Nucleus accumbens (tissue), 56 donors: ENCODE measurements at regions not wholly inside any gene's neighbourhood (a gene's known extent, or its start where the extent isn't known, plus 50 kb on each side); places are given as distances from the start of the nearest gene placed in this dataset.
"Not testable (repeated sequence)": the region's sequence is repeated elsewhere in the genome, so short reads cannot be mapped to it uniquely, and the experiment has no call there.

ENCODE experiments used
- DNase-seq, 56 donors: peaks; one replicate each; lab custom pipeline; 2025; lab: John Stamatoyannopoulos, UW

DNA sequence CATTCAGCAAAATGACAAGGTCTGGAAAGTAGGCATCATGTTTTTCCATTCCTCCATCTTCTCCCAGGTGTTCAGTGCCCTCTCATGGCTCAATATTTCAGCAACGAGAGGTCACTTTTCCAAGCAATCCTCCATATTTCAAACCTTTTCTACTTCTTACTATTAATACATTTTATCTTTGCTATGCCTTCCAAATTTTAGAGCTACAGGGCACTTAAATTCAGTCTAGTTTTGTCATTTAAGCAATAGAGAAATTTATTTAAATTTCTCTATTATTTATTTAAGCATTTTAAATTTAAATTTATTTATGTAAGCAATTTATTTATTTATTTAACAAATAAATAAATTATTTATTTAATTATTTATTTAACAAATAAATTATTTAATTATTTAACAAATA is 305.1 kb upstream of the ANXA10 start:
- no peak for DNase-seq

GRCh38 chr4:167802463-167803212 is 289.7 kb upstream of the ANXA10 start:
- DNase-seq = no peak

- no peak for DNase-seq
These were observed 280.4 kb upstream of the ANXA10 start for GRCh38 chr4:167811958-167812357.

- DNase-seq = no peak
These were observed 266.1 kb upstream of the ANXA10 start for GRCh38 chr4:167826281-167826680.

DNA sequence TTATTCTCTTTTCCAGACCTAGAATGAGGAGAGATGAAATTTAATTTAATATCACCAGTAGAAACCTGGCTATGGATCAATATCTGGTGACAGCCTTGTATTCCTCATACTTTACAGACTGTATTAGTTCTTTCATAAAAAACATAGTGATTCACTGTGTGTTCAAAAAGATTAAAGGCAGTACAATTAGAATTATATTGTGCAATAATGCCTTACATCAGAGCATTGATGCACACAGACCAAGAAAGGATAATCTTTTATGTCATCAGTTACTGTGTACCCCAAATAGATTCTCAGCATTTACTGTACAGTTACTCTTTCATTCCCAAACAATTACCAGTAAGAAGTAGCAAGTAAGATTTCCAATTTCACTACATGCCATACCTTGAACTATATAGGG is 260.5 kb upstream of the ANXA10 start:
- DNase-seq = no peak

GRCh38 chr4:167838686-167839085 is 253.7 kb upstream of the ANXA10 start:
- DNase-seq = no peak

DNA sequence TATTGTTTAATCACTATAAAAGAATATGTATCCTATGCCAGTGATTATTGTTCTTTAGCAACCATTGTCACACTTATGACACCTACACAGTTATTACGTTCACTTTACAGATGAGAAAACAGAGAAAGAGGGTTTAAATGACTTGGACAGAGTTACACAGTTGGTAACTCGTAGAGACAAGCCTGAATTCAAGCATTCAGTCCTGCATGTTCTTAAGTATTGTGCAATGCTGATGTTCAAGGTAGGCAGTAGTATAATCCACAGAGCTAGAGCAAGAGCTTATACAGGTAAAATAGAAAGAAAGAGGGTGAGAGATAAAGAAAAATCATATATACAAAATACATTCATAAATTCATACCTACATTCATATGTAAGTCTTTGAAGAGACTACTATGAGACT is 249.8 kb upstream of the ANXA10 start:
- no peak for DNase-seq

GRCh38 chr4:167854881-167855280 is 237.5 kb upstream of the ANXA10 start:
- no peak for DNase-seq

DNA sequence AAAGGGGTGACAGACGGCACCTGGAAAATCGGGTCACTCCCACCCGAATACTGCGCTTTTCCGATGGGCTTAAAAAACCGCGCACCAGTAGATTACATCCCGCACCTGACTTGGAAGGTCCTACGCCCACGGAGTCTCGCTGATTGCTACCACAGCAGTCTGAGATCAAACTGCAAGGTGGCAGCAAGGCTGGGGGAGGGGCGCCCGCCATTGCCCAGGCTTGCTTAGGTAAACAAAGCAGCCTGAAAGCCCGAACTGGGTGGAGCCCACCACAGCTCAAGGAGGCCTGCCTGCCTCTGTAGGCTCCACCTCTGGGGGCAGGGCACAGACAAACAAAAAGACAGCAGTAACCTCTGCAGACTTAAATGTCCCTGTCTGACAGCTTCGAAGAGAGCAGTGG is 234.2 kb upstream of the ANXA10 start:
- not testable (repeated sequence) for DNase-seq

GRCh38 chr4:167867191-167867590 is 225.1 kb upstream of the ANXA10 start:
- DNase-seq = no peak

- DNase-seq = no peak
These were observed 224.2 kb upstream of the ANXA10 start for GRCh38 chr4:167868163-167868562.

GRCh38 chr4:167873496-167873895 is 218.8 kb upstream of the ANXA10 start:
- DNase-seq = no peak

GRCh38 chr4:167876091-167876490 is 216.2 kb upstream of the ANXA10 start:
- not testable (repeated sequence) for DNase-seq

GRCh38 chr4:167877826-167878225 is 214.5 kb upstream of the ANXA10 start:
- DNase-seq = not testable (repeated sequence)

DNA sequence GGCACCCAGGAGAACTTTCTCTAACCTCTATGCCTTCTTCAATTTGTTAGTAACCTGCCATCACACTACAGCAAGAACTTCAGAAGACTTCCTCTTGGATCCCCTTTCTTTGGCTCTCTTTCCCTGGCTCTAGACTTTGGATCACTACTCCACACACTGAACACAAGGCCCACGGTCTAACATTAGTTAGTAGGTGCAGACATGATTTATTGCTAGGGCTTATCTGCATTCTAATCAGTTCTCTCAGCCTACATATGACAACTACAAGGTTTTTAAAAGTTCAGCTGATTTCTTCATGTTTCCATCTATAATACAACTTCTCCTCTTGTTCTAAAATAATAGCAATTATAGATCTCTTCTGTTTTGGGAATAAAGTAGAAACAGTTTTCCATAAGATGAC is 209.1 kb upstream of the ANXA10 start:
- DNase-seq = no peak

DNA sequence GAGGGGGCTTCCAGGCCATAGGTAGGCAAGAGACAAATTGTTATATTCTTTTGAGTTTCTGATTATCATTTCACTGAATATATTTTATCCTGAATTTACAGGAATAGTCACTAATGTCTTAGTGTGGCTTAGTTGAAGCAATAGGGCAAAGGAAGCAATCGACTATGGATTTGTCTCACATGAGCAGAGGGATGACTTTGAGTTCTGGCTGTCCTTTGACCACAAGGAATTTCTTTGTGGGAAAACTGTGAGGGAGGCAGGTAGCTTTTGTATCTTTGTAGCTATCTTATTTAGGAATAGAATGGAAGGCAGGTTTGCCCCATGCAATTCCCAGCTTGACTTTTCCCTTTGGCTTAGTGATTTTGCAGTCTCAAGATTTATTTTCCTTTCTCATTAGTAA is 207.3 kb upstream of the ANXA10 start:
- DNase-seq = no peak

GRCh38 chr4:167885872-167886271 is 206.5 kb upstream of the ANXA10 start:
- DNase-seq = no peak

DNA sequence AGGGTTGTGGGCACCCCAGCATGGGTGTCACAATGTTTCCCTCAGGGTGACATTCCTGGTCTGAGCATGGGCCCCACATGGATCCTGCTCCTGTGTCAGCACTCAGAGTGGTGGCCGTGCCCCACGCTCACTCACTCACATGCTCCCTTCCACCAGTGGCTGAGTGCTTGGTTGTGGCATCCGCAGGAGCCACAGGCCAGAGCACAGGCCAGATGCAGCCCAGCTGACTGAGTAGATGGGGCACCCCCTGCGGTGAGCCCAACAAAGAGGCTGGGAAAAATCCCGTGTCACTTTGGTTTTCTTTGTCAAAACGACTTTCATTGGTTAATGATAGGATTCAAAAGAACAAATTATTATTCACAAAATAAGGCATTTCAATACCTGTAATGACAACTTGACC is 204.6 kb upstream of the ANXA10 start:
- no peak for DNase-seq

DNA sequence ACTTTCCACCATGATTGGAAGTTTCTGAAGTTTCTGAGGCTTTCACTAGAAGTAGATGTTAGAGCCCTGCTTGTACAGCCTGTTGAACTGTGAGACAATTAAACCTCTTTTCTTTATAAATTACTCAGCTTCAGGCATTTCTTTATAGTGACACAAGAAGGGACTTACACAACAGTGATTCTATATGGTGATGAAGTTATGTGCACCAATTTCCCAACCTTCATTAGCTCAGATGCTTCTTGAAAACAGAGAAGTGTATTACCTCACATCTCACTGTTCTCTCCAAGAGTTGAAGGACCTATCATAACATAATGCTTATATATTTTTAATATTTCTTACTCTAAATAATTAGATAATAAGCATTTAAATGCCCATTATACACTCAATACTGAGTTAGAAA is 202.1 kb upstream of the ANXA10 start:
- DNase-seq = no peak

- no peak for DNase-seq
These were observed 198.8 kb upstream of the ANXA10 start for GRCh38 chr4:167893531-167893930.

DNA sequence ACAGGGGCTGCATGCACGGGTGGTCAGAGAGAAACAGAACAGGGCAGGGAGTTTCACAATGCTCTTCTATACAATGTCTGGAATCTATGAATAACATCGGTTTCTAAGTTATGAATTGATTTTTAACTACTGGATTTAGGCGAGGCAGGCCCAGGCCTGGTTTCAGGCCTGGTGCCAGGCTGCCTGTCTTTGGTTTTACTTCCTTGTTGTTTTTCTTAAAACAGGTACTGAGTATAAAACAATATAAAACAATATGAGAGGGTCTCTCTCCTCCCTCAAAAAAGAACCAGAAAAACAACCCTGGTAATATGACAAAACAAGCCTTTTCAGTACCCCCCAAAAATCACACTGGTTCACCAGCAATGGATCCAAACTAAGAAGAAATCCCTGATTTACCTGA is 196.1 kb upstream of the ANXA10 start:
- DNase-seq = not testable (repeated sequence)

DNA sequence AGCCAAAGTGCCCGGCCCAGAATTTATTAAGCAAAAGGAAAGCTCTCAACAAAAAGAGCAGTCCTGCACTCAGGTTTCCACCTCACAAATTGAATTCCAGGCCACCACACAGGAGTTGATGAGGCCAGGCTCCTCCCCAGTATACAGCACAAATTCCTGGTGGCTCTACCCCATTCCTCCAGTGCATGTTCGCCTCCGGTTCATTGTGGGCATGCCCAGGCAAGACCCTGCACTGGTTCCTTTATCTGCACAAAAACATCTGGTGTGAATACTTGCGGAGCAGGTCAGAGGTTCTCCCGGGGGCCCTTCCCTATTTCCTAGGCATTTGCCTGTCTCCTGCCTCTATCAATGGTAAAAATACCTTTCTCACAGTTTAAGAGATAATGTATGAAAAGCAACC is 195.2 kb upstream of the ANXA10 start:
- DNase-seq = no peak

GRCh38 chr4:167903291-167903721 is 189.0 kb upstream of the ANXA10 start:
- no peak for DNase-seq
